ENCODE measurements at regions not wholly inside any gene's neighbourhood (a gene's known extent, or its start where the extent isn't known, plus 50 kb on each side); places are given as distances from the start of the nearest gene placed in this dataset.

GRCh38 chr12:111168009-111168900 lies 200.6 kb downstream of the PHETA1 start:
- no peak for TF ChIP-seq CTCF (IDR thresholded peaks at IDR 0.05; ENCODE audit: insufficient read depth, low read length, poor library complexity, severe bottlenecking)
- H3K27me3 ChIP-seq (replicated peaks; ENCODE audit: control insufficient read depth, insufficient read depth, low read length) = peaks cover 2% of the 10 kb centered on the region
- H3K36me3 ChIP-seq (ENCODE audit: control insufficient read depth, insufficient read depth, low read length) = no peaks in the 10 kb centered on the region
- H3K4me3 ChIP-seq (replicated peaks; ENCODE audit: low read depth, low read length) = no peak overlapping the region
- no peak for DNase-seq (ENCODE audit: extremely low read depth, insufficient read length)

GRCh38 chr12:111166779-111167540 lies 201.9 kb downstream of the PHETA1 start:
- Histone ChIP-seq H3K27me3 (replicated peaks; ENCODE audit: control insufficient read depth, insufficient read depth, low read length) (peaks cover 2% of the 10 kb centered on the region), H3K4me3 (replicated peaks; ENCODE audit: low read depth, low read length) (no peak overlapping the region), H3K36me3 (ENCODE audit: control insufficient read depth, insufficient read depth, low read length) (no peaks in the 10 kb centered on the region)
- DNase-seq (ENCODE audit: extremely low read depth, insufficient read length) = no peak
- no peak for TF ChIP-seq CTCF (IDR thresholded peaks at IDR 0.05; ENCODE audit: insufficient read depth, low read length, poor library complexity, severe bottlenecking)

- no peak for DNase-seq (ENCODE audit: extremely low read depth, insufficient read length)
- no peak for TF ChIP-seq CTCF (IDR thresholded peaks at IDR 0.05; ENCODE audit: insufficient read depth, low read length, poor library complexity, severe bottlenecking)
These were observed 203.9 kb downstream of the PHETA1 start for GRCh38 chr12:111164833-111165525.

GRCh38 chr12:111163422-111163821 lies 205.5 kb downstream of the PHETA1 start:
- no peaks in the 10 kb centered on the region for H3K36me3 ChIP-seq (ENCODE audit: control insufficient read depth, insufficient read depth, low read length)
- no peak overlapping the region for H3K4me3 ChIP-seq (replicated peaks; ENCODE audit: low read depth, low read length)
- TF ChIP-seq CTCF (IDR thresholded peaks at IDR 0.05; ENCODE audit: insufficient read depth, low read length, poor library complexity, severe bottlenecking) = no peak
- no peak for DNase-seq (ENCODE audit: extremely low read depth, insufficient read length)
- peaks cover 2% of the 10 kb centered on the region; the same call in 1 of the 2 replicates for H3K27me3 ChIP-seq (replicated peaks; ENCODE audit: control insufficient read depth, insufficient read depth, low read length)

More at GRCh38 chr12:111164833-111165525, 203.9 kb downstream of the PHETA1 start:
- no peaks in the 10 kb centered on the region for H3K36me3 ChIP-seq (ENCODE audit: control insufficient read depth, insufficient read depth, low read length)
- no peak overlapping the region for H3K4me3 ChIP-seq (replicated peaks; ENCODE audit: low read depth, low read length)
- H3K27me3 ChIP-seq (replicated peaks; ENCODE audit: control insufficient read depth, insufficient read depth, low read length) = peaks cover 2% of the 10 kb centered on the region

- no peak for DNase-seq (ENCODE audit: extremely low read depth, insufficient read length)
- TF ChIP-seq CTCF (IDR thresholded peaks at IDR 0.05; ENCODE audit: insufficient read depth, low read length, poor library complexity, severe bottlenecking) = no peak
- Histone ChIP-seq H3K36me3 (ENCODE audit: control insufficient read depth, insufficient read depth, low read length) (no peaks in the 10 kb centered on the region), H3K27me3 (replicated peaks; ENCODE audit: control insufficient read depth, insufficient read depth, low read length) (no peaks in the 10 kb centered on the region; the same call in none of the 2 replicates), H3K4me3 (replicated peaks; ENCODE audit: low read depth, low read length) (no peak overlapping the region)
These were observed 207.0 kb downstream of the PHETA1 start for GRCh38 chr12:111161898-111162297.

All from GM06990 (cell line).